ENCODE measurements at regions not wholly inside any gene's neighbourhood (a gene's known extent, or its start where the extent isn't known, plus 50 kb on each side); places are given as distances from the start of the nearest gene placed in this dataset.

DNA sequence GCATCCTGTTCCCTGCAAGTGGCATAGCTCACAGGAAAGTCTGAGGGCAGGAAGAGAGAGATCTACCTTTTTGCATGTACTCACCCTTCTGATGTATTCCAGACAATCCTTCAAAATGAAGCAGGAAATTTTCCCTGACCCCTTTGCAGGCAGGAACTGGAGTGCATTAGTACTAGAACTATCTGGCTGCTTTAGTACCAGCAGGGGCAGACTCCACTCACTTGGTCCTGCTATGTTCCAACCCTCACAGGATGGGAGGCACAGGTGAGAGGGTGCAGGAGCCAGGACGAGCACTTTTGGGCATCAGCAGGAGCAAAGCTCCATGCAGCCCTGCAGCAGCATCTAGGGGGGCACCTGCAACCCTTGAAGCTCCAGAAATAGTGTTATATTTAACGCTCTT is 116.3 kb upstream of the IGF1 start:
- no peak for DNase-seq (ENCODE audit: low spot score)

DNA sequence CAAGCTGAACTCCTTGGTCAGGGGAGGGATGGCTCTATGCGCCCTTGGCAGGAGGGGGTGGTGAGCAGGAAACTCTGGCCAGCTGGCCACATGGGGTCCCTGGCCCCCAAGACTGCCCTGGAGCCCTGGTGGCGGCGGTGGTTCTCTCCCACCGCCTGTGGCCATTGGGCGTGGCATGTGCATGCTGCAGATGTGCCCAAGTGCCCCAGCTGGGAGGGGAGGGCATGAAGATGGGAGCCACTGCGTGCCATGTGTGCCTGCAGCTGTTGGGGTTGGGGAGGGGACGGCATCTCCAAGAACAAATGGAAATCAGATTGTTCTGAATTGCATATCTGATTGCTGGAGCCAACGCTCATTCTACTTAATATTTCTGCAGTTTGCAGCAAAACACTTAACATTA is 115.7 kb upstream of the IGF1 start:
- DNase-seq (ENCODE audit: low spot score), result no peak

DNA sequence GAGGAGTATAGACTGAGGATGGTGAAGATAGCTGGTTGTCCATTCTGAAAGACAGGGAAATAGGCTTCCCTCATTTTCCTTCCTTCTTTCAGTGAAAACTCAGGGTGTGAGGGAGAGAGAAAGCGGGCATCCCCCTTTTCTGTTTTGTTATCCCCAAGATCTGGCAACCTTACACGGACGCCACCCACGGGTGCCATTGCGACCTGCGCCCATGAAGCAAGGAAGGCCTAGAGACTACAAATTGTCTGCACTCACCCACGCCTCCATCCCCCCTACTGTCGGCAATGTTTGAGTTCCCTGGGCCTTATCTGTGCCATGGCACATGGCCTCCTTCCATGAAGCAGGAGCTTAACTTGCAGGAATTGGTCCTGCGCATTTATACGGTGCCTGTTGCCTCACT is 115.0 kb upstream of the IGF1 start:
- no peak for DNase-seq (ENCODE audit: low spot score)

DNA sequence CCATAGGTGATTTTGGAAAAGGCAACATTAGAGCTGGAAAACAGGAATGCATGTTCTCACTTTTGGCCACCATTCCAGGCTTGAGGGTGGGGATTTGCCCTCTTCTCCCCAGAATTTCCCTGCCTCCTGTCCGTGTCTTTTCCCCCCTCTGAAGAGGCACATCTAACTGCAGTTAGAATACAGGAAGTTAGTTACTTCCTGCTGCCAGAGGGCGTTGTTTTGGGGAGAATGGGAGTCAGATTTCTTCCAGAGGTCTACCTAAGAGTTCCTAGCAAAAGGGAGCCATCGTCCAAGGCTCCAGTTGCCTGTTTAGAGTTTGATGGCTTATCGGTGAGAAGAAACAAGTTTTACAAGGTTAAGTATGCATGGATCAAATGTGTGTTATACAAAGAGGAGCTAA is 112.8 kb upstream of the IGF1 start:
- DNase-seq (ENCODE audit: low spot score), result no peak

DNA sequence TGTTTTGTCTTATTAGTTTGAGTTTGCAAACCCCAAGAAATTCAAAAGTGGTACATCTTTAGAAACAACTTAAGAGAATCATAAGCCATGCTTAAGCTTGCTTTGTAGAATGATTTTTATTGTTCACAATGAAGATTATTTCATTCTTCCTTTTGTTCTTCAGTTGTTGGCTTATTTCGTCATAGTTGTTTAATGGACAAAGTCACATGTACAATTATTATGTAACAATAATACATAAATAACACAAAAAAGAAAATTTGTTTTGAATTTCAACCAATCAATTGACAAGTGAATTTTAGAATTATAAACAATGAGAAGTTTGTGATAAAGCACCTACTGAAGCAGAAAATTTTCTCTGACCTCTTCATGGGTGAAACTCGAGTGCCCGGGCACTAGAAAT is 111.8 kb upstream of the IGF1 start:
- no peak for DNase-seq (ENCODE audit: low spot score)

DNA sequence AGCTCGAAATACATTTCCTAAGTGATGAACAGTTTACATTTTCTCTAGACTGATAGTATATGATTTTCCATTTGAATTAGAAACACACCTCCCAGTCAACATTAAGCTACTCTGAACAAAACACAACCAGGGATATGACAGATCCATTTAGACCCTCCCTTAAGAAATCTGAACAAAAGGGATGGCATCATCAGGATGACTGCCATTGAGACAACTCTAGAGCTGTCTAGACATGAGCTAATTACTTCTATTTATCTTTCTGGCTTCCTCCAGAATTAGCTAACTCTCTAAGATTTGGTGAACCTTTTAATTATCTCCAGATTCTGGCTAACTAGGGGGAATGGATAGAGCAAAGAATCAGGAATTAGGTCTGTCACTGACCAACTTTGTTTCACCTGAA is 92.9 kb upstream of the IGF1 start:
- no peak for DNase-seq (ENCODE audit: low spot score)

DNA sequence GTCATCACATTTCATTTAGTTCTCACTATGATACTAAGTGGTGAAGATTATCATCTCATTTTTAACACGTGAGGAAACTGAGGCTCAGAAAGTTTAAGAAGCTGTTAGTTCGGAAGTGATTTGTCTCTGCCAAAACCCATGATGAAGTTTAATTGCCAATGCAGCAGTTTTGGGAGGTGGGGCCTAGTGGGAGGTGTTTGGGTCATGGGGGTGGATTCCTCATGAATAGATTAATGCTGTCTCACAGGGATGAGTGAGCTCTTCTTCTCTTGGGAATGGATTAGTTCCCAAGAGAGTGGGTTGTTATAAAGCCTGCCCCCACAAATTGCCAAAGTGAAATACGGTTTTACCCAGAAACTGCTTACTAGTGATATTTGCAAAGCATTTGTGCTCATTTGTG is 91.5 kb upstream of the IGF1 start:
- DNase-seq (ENCODE audit: low spot score), result no peak

DNA sequence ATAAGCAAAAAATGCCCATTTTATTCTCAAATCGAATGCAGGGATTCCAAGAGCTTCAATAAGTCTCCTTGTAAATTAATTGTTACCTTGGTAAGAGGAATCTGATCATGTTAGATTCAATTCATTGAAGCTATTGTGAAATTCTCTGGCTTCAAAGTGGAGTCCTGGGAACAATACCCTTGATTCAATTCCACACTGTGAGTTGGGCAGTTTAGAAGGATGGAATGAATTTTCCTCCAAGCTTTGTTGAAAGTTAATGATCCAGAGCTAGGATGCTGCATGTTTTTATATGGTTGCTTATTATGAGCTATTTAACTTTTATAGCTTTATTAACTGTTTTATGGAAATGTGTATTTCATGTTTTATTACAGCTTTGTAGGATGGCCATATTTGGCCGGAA is 89.9 kb upstream of the IGF1 start:
- DNase-seq (ENCODE audit: low spot score), result no peak

DNA sequence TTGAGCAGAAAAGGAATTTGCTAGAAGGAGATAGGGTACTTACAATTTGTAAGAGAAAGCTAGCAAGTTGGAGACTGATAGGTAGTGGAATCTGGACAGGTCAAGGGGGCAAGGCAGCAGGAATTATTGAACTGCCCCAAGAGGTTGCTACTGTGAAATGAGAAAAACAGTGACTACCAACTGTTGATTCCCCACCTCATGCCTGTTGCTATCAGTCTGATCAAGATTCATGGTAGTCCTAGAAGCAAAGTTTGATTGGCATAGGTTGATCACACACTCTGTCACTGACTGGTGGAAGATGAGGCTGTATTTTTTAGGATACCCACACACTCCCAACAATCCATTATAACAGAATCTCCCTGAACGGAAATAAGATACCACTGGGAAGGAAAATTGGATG is 89.4 kb upstream of the IGF1 start:
- no peak for DNase-seq (ENCODE audit: low spot score)

DNA sequence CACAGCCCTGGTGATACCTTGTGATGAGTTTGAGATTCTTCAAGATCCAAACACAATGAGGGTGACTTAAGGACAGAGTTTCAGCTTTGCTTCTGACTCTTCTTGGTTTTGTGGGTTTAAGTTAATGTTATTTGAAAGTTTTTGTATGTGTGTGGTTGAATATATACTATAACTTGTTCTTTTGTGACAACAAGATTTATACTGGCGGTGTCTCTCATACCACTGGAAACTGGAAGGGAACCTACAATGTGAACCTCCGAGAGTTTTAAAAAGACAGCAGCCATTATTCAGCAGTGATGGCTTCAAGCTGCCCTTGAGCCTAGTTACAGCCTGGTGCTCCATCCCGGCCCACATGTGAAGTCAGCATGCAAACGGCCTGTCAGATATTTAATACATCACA is 87.9 kb upstream of the IGF1 start:
- no peak for DNase-seq (ENCODE audit: low spot score)

DNA sequence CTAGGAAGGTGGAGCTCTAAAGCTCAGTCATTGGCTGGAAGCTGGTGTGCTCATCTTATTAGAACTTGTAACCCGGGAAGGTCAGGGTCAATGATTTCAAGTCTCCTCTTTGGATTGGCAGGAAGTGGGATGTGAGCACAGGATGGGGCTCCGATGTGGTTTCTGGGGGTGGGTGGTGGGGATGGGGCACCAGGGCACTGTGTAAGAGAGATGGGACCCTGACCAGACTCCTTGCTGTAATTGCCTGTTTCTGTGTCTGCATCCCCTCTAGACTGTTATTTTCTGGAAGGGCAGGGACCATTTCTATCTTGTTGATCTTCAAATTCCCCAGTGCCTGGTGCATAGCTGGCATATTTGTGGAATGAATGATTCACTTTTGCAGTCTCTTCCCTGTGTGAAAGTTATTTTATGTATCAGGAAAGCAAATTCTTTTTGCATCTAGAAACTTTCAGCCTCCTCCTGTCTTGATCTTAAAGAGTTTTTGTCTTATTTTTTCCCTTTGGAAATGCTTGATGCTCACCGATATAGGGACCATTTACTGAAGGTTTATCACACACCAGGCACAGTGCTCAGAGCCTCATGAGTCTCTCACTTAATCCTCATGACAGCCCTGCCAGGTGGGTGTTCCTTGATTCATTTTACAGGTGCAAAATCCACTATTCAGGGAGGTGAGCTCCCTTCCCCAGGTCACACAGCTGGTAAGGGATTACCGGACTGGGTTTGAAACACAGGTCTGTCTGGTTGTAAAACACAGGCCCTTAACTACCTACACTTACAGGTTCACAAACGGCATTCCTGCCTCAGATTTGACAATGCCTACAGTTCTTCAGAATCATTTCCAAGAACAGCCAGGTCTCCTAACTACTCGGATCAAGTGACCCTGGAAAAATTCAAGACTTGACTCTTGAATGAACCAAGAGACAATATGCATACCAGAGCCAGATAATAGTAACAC is 86.9 kb upstream of the IGF1 start:
- no peak for DNase-seq (ENCODE audit: low spot score)

DNA sequence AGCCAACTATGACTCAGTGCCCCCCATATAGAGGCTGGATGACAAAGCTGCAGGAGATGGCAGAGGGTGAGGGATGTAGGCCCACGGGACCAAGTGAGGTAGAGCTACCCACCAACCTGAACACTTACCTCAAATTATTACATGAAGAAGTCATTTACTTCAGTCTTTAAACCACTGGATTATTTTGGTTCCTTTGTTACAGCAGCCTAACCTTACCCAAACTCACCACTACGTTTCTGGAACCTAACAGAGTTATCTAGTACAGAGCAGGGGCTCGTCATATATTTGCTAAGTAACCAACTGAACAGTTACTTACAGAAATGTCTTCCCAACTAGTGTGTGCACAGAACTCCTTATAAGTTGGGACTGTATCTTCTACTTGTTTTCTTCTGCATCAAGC is 85.2 kb upstream of the IGF1 start:
- DNase-seq (ENCODE audit: low spot score), result no peak

DNA sequence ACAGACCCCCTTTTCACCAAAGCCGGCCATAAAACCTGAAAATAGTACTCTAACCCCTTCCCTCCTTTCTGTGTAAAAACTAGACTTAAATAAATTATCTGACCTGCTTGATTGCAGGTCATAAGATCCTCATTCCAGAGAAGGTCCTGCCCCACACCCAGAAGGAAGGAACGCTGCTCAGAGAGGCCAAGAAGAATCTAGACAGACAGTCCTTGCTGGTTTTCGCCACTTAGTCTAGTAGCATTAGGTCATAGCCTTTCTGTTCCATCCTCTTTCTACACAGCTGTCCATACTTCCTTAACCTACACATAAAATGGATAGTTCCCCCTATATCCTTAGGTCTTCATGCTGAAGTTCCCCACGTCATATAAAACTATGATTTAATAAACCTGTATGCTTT is 83.7 kb upstream of the IGF1 start:
- DNase-seq (ENCODE audit: low spot score), result peak; percentile 21

DNA sequence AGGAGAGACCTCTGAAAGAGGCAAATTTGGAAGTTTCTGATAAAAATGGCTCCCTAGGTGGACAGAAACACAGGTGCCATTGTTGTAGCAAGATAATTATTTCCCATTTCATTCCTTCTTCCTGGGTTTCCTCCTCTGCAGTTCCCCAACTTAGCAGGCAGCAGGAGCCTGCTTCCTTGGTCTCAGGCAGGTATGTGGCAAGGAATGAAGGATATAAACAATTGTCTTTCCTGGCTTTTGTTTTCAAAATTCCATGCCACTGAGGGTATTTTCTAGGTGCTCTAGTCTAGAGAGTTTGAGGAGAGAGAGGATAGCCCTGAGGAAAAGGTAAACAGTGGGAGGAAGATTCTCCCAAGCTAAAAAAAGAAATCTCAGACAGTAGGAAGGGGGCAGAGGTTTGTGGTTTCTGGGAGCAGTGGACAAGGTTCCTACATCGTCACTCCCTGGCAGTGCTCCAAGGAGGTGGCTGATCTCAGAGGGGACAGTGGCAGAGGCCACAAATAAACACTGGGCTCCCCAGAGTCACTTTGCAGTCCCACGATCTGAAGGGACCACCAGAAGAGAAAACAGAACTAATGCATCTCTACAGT is 82.6 kb upstream of the IGF1 start:
- DNase-seq (ENCODE audit: low spot score), result no peak

DNA sequence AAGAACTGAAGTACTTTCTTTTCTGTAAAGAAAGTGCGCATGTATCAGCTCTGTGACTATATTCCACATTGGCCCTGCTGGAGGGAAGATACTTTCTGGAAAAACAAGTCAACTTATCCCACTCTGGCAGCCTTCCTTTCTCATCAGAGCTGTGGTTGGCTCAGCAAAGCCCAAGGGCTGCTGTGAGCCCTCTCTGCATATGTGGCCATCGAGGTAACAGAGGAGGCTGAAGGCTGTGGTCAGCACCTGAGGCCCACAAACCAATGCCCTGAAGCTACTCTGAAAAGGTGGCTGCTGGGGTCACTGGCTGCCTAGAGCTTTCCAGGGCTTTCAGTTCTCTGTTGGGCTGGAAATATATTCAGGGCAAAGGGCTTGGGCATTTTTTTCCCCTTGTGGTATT is 70.8 kb upstream of the IGF1 start:
- DNase-seq (ENCODE audit: low spot score), result no peak

DNA sequence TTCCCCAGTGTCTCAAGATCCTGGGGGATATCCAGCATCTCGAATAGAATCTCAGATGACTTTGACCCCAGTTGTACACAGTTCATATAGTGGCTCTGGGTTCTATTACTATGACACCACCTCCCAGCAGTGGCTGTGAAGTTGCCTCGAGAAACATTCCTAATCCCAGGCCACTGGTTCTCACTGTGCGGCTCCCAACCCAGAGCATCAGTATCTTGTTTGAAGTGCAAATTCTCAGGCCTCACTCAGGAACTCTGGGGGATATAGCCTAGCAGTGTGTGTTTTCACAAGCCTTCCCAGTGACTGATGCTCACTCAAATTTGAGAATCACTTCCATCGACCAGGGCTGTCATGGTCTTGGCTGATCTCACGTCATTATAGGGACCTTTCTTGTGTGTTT is 69.3 kb upstream of the IGF1 start:
- no peak for DNase-seq (ENCODE audit: low spot score)

DNA sequence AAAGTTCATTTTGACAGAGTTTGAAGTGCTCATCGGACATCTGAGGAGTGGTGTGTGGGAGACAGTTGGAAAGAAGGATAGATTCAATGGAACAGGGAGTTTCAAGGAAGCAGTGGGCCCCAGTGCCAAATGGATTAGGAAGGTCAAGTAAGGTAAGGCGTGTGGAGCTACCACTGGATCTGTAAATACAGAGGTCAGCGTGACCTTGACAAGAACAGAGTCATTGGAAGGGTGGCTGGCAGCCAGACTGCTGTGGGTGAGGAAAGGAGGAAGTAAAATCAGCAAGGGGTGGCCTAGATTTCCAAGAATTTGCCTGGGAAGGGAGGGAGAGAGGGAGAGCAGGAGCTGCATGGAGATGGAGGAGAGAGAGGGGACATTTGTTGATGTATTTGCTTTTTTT is 68.2 kb upstream of the IGF1 start:
- DNase-seq (ENCODE audit: low spot score), result peak; percentile 48

DNA sequence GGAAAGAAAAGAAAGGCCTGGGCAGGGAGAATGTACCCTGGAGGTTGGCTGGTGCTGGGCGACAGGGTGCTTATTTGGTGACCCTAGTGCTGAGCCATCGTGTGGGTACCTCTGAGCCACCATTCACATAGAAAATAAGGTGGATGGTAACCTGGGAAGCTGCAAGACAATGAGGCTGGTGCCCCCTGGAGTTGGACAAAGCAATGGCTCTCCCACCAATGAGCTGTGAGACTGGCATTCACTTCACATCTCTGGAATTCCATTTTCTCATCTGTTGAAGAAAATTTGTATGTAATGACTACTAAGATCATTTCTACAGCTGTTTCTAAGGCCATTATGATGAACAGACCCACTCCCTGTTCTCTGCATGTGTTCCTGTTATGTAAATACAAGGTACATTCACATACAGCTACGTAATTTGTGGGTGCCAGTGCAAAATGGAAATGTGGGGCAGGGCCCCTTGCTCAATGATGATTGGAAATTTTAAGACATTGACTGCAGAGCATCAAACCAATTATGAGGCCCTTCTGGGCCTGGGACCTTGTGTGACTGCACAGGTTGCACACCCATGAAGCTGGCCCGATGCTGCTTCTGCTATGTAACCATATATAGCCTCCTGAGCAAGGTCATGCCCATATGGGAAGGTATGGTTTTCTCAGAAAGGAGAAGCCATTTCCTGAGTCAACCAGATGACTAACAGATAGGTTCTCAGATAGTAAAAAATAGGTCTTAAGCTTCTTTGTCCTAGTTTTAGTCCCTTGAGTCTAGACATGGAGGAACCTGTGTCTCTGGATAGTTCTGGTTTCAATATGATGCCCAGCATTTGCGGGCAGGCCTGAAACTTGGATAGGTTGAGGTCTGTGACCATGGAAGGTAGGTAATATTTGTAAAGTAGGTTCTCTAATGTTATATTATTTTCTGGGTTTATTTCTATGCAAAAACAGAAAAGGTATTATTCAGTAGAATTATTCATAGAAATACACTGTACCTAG is 63.4 kb upstream of the IGF1 start:
- no peak for DNase-seq (ENCODE audit: low spot score)

DNA sequence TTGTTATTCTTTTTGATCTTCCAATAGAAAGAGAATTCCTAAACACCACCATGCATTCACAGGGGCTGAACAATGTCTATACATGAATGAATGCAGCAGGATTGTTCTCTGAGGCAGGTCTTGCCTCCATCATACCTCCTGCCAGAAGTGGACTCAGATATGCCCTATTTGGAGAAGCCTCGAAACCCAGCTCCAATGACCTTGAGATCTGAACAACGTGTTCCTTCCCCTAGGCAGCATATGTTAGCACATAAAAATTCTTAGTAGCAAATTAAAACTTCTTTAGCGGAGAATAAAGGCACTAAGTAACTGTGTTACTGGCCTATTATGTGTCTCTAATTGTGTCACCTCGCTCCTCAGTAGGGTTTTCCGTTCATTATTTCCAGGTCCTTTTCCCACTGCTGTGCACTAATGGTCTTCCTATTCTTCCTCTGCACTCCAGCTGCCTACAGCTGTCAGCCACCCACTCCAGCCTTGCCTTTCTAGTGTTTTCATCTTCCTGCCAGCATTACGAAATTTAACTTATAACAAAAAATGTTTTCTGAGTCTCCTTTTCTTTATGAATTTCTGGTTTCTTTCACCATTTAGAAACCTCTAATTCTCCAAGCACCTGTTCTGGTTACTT is 62.6 kb upstream of the IGF1 start:
- DNase-seq (ENCODE audit: low spot score), result no peak

DNA sequence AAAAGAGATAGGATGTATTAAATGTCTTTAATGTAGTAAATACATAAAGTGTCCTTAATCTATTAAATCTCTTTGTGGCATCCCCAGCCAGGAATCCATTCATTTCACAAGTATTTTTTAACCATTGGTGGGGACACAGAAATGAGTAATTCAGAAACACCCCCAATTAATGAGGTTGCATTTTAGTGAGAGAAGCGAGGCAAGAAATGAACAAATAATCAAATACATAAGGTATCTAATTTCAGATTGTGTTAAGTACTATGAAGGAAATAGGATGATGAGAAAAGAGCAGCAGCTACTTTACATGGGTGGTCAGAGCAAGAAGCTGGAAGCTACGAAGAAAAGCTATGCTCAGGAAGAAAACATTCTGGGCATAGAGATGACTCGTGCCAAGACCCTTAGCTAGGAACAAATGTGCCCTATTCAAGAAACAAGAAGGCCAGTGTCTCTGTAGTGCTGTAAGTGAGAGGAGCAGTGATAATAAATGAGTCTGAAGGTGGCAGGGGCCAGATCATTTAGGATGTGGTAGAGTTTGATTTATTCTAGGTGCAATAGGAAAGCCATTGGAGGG is 60.5 kb upstream of the IGF1 start:
- DNase-seq (ENCODE audit: low spot score), result no peak

All from mucosa of gallbladder (tissue), 1 donor.